OCI-LY7 (cell line): ENCODE measurements at regions not wholly inside any gene's neighbourhood (a gene's known extent, or its start where the extent isn't known, plus 50 kb on each side); places are given as distances from the start of the nearest gene placed in this dataset.

Experiments
- EZH2phosphoT487 ChIP-seq: fragments of 200-600 bp; sonication (generic); IDR thresholded peaks from 2 replicates; pipeline ENCODE4 v1.6.1; 2018; ENCODE audit warnings: low read depth, borderline replicate concordance, mild to moderate bottlenecking, mixed run types, antibody characterized with exemption, low read length, moderate library complexity, mixed read lengths
- TF ChIP-seq, protein P1 (sequence below): fragments of 200-600 bp; sonication (generic); conservative IDR thresholded peaks from 2 replicates; pipeline ENCODE4 v1.5.1; 2014; ENCODE audit warnings: mild to moderate bottlenecking, antibody characterized with exemption, low read length, moderate library complexity, mixed read lengths

DNA sequence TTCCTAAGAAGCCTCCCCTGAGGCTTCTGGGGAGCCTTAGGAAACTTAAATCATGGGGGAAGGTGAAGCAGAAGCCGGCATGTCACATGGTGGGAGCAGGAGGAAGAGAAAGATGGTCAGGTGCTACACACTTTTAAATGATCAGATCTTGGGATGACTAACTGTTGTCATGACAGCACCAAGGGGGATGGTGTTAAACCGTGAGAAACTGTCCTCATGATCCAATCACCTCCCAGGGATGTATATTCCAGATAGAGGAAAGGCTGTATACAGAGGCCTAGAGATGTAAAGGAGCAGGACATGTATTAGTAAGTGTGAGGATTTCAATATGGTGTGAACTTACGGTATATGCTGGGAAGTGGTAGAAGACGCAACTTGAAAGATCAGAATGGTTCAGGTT lies 121.1 kb downstream of the CAND1 start:
- TF ChIP-seq, protein P1, sequence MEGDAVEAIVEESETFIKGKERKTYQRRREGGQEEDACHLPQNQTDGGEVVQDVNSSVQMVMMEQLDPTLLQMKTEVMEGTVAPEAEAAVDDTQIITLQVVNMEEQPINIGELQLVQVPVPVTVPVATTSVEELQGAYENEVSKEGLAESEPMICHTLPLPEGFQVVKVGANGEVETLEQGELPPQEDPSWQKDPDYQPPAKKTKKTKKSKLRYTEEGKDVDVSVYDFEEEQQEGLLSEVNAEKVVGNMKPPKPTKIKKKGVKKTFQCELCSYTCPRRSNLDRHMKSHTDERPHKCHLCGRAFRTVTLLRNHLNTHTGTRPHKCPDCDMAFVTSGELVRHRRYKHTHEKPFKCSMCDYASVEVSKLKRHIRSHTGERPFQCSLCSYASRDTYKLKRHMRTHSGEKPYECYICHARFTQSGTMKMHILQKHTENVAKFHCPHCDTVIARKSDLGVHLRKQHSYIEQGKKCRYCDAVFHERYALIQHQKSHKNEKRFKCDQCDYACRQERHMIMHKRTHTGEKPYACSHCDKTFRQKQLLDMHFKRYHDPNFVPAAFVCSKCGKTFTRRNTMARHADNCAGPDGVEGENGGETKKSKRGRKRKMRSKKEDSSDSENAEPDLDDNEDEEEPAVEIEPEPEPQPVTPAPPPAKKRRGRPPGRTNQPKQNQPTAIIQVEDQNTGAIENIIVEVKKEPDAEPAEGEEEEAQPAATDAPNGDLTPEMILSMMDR: no peak
- TF ChIP-seq EZH2phosphoT487: no peak
